DMS153 (cell line): ENCODE measurements at regions not wholly inside any gene's neighbourhood (a gene's known extent, or its start where the extent isn't known, plus 50 kb on each side); places are given as distances from the start of the nearest gene placed in this dataset.

ENCODE experiments used
- DNase-seq: peaks from one replicate; lab custom pipeline; 2025; lab: John Stamatoyannopoulos, UW

GRCh38 chr10:107215681-107216080 lies 51.2 kb upstream of the SORCS1 start:
- no peak for DNase-seq
